DMS53 (cell line): ENCODE measurements at regions not wholly inside any gene's neighbourhood (a gene's known extent, or its start where the extent isn't known, plus 50 kb on each side); places are given as distances from the start of the nearest gene placed in this dataset.
"Not testable (repeated sequence)": the region's sequence is repeated elsewhere in the genome, so short reads cannot be mapped to it uniquely, and the experiment has no call there.

Source experiments
- DNase-seq: peaks from one replicate; lab custom pipeline; 2025; lab: John Stamatoyannopoulos, UW

GRCh38 chr21:8757399-8758093 lies 1763.8 kb upstream of the TPTE start:
- DNase-seq: not testable (repeated sequence)

- peak; percentile 92 for DNase-seq
Observed at GRCh38 chr21:8758921-8759367, 1762.4 kb upstream of the TPTE start.

- not testable (repeated sequence) for DNase-seq
Observed at GRCh38 chr21:8762241-8762640, 1759.1 kb upstream of the TPTE start.

- not testable (repeated sequence) for DNase-seq
Observed at GRCh38 chr21:8764416-8764815, 1757.0 kb upstream of the TPTE start.

GRCh38 chr21:8766142-8766541 lies 1755.2 kb upstream of the TPTE start:
- DNase-seq: not testable (repeated sequence)

- not testable (repeated sequence) for DNase-seq
Observed at GRCh38 chr21:8772910-8773514, 1748.4 kb upstream of the TPTE start.

- DNase-seq: not testable (repeated sequence)
Observed at GRCh38 chr21:8775591-8776215, 1745.7 kb upstream of the TPTE start.

- DNase-seq: not testable (repeated sequence)
Observed at GRCh38 chr21:8777260-8777659, 1744.1 kb upstream of the TPTE start.

GRCh38 chr21:8778323-8779085 lies 1742.9 kb upstream of the TPTE start:
- DNase-seq: not testable (repeated sequence)

GRCh38 chr21:8812840-8813239 lies 1708.5 kb upstream of the TPTE start:
- not testable (repeated sequence) for DNase-seq

GRCh38 chr21:8834264-8834663 lies 1687.1 kb upstream of the TPTE start:
- not testable (repeated sequence) for DNase-seq
